Vagina (tissue), 2 donors: ENCODE measurements at regions not wholly inside any gene's neighbourhood (a gene's known extent, or its start where the extent isn't known, plus 50 kb on each side); places are given as distances from the start of the nearest gene placed in this dataset.

Experiments used
- POLR2A ChIP-seq, 2 donors: fragments of 450-650 bp; IDR thresholded peaks; one replicate each; pipeline ENCODE4 v1.6.1; 2017; ENCODE audit warnings: antibody characterized with exemption in 2 of 2, mild to moderate bottlenecking in 2 of 2, moderate library complexity in 2 of 2
- POLR2AphosphoS5 ChIP-seq, 2 donors: sonication (generic); formaldehyde crosslinking; IDR thresholded peaks; one replicate each; pipeline ENCODE4 v1.9.0; 2017; ENCODE audit warnings: antibody characterized with exemption in 2 of 2, mild to moderate bottlenecking in 2 of 2, low read depth in 1 of 2; ENCODE audit not compliant: insufficient read depth in 1 of 2
- TF ChIP-seq, protein P1 (sequence below), 3 experiments: fragments of 450-650 bp in 2 of 3; fragments of 200-600 bp in 1 of 3; sonication (generic) in 1 of 3; IDR thresholded peaks; one replicate each; pipeline ENCODE4 v1.5.1; 2017 to 2019; ENCODE audit warnings: antibody characterized with exemption in 3 of 3, mild to moderate bottlenecking in 2 of 3, moderate library complexity in 2 of 3

DNA sequence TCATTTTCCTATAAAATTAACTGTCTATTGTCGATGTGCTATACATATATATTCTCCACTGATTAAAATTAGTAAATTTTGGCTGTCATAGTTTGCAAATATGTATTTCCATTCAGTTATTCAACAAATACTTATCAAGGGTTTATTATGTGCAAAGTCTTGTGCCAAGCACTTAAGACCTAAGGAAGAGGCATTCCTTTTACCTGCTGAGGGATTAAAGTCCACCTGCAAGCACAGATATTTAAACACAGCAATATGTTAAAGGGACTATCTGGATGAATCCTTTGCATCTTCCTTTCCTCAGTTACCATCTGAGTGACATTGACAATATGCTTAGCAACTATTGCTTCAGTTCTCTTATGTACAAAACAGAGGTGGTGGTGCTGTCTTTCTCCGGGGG lies 89.3 kb downstream of the LIG4 start:
- TF ChIP-seq, protein P1, sequence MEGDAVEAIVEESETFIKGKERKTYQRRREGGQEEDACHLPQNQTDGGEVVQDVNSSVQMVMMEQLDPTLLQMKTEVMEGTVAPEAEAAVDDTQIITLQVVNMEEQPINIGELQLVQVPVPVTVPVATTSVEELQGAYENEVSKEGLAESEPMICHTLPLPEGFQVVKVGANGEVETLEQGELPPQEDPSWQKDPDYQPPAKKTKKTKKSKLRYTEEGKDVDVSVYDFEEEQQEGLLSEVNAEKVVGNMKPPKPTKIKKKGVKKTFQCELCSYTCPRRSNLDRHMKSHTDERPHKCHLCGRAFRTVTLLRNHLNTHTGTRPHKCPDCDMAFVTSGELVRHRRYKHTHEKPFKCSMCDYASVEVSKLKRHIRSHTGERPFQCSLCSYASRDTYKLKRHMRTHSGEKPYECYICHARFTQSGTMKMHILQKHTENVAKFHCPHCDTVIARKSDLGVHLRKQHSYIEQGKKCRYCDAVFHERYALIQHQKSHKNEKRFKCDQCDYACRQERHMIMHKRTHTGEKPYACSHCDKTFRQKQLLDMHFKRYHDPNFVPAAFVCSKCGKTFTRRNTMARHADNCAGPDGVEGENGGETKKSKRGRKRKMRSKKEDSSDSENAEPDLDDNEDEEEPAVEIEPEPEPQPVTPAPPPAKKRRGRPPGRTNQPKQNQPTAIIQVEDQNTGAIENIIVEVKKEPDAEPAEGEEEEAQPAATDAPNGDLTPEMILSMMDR (IDR thresholded peaks at IDR 0.05): no peak
- TF ChIP-seq POLR2A (IDR thresholded peaks at IDR 0.05) (no peak), POLR2AphosphoS5 (IDR thresholded peaks at IDR 0.05; ENCODE audit: insufficient read depth in 1 of 2, low read depth in 1 of 2) (no peak)
